ENCODE measurements at regions not wholly inside any gene's neighbourhood (a gene's known extent, or its start where the extent isn't known, plus 50 kb on each side); places are given as distances from the start of the nearest gene placed in this dataset.
"Not testable (repeated sequence)": the region's sequence is repeated elsewhere in the genome, so short reads cannot be mapped to it uniquely, and the experiment has no call there.

DNA sequence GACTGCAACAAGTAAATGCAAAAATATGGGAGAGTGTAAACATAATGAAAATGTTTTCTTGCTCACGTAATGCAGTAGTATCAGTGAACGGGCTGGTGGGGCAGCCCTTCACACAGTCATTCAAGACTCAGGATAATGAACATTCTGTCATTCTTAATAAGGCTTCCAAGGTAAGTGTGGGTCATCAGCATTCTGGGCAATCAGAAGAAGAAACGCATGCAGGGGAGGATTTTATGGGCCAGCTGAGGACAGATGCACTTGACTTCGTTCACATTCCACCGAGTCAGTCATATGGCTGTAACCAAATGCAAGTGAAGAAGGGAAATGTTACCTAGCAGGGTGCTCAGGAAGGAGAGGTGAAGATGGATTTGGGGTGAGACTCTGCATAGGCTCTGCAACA, 68.0 kb upstream of the MAP9 start:
- DNase-seq (ENCODE audit: low spot score) = no peak

DNA sequence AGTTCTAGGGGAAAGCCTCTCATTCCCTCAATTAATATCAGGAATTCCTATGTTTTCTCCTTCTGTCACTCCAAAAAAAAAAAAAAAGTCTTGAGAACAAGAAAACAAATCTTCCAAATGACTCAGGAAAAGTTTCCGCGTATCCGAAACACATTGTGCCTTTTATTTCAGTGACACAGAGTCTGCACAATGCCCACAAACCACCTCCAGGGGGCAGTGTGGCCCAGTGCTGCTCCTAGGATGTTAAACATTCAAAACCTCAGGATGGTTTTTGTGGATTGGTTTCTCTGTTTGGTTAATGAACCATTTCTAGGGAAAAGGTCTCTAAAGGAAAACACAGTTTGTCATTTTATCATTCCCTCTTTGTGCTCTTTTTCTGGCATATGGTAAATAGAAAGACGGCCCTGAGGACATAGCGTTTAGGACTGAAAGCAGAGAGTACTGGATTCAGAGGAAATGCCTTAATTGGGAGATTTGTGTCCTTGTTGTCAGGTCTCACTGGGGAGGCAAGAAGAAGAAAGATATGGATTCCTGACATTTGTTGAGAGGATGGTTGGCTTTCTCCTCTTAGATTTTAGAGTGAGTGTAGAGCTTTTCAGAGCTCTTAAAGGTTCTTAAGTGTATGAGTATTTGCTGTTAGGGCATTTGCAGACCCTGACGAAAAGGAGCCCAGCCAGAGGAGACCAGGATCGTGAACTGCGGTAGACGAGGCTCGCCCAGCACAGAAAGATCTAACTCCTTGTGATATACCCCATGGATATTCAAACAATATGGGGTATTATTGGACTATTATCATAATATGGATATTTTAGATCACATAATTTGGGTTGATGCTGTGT, 65.7 kb upstream of the MAP9 start:
- peak; percentile 79 for DNase-seq (ENCODE audit: low spot score)

DNA sequence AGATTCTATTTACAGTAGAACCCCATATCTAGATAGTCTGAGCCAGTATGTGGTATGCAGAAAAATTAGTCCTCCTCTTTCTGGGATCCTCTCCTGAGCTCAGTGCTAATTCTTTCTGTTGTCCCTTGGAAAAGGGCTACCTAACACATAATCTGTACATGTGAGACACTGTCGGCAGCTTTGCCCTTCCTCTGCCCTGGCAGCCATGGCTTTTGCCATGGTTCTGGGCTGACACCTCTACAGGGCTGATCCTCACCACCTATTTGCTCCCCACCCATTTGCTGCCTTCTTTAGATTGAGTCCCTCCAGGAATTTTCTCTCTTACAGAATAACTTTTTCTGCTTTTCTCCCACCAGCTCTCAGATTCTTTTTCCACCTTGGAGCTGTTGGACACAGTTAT, 64.7 kb upstream of the MAP9 start:
- DNase-seq (ENCODE audit: low spot score) = no peak

DNA sequence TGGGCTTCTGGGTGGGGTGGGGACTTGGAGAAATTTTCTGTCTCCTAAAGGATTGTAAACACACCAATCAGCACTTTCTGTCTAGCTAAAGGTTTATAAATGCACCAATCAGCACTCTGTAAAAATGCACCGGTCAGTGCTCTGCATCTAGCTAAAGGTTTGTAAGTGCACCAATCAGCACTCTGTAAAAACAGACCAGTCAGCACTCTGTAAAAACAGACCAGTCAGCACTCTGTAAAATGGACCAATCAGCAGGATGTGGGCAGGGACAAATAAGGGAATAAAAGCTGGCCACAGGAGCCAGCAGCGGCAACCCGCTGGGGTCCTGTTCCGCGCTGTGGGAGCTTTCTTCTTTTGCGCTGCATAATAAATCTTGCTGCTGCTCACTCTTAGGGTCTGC, 63.0 kb upstream of the MAP9 start:
- not testable (repeated sequence) for DNase-seq (ENCODE audit: low spot score)

DNA sequence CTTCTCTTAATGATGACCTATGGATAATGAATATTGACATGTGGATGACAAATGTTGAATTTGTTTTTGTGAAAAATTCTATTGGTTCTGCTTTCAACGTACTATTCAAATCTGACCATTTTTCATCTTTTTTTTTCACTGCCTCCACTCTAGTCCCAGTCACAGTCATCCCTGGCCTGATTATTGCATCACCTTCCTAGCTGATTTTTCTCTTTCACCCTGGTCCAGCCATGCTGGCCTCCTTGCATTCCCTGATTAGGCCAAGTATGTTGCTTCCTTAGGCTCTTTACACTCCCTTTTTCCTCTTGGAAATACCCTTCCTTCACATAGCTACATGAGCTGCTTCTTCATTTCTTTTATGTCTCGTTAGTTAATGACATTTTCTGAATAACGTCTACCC, 58.1 kb upstream of the MAP9 start:
- DNase-seq (ENCODE audit: low spot score) = no peak

DNA sequence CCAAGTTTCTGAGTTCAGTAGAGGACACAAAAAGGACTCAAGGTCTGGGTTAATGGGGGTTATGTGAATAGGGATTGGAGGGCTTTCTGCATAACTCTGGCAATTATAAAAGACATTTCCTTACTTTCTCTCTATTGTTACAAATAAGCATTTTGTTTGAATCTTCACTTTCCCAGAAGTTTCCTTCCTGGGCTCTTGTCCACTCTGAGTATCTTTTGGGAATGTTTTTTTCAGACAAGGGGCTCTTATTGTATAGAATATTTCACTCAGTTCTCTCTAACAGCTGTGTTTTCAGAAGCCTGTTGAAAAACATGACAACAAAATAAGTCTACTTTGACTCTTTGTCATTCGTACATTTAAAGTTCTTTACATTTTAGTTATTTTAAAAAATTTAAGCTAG, 57.6 kb upstream of the MAP9 start:
- DNase-seq (ENCODE audit: low spot score) = no peak

DNA sequence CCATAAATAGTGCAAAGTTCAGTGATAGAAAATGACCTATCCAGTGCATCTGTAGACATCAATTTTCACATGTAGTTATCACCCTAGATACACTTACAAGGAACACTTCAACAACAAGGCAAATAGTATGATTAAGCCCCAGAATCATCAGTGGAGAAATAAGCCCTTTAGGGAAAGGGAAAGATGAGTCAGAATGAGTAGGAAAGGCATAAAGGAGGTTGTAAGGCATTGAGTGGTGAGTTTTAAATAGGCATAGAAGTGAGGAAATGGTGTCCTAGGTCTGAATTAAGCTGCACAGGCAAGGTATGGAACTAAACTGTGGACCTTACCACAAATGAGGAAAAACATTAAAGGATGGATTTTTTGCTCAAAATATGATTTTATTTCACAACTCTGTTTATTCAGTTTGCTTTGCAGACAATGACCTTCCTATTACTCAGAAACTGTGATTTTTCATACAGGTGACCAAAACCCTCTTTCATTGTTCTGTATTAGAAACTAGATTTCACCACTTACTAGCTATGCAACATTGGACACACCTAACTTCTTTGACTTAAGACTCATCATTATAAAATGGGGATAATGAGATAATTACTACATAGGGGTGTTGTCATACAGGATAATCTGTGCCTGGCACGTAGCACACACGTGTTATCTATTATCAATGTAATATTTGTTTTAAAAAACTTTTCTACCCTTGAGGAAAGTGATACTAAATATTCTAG, 57.0 kb upstream of the MAP9 start:
- DNase-seq (ENCODE audit: low spot score) = no peak

DNA sequence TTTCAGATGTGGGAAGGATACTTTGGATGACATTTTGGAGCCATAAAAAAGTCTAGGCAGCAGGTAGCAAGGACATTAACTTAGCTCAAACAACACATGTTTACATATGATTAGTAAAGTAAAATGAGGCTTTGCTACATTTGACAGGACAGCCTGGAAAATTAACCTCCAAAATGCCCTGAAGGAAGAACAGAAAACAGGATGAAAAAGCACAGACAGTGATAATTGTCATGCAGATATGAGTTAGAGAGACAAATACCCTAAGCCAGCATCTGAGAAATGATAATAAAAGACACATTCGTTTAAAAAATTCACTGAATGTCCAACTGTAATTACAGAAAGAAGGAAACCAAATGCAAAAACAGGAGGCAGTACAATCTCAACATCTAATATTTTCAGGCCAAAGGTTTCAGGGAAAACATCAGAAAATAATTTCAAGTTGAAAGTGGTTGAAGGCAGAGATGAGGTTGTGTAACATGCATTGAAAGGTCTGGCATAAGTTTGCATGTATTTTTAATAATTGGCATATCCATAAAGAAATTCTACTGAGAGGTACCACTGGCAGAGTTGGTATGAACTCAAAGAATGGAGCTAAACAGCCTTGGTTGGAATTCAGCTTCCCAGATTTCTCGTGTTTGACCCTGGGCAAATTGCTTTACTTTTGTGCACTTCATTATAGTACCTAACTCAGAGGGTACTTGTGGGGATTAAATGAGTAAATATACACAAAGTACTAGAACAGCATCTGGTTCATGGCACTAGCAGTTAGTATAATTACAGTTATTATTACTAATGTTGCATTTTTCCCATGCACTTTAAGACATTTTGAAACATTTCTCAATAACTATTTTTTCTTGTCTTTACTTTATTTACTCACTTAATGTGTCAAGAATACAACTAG, 54.4 kb upstream of the MAP9 start:
- DNase-seq (ENCODE audit: low spot score) = no peak

DNA sequence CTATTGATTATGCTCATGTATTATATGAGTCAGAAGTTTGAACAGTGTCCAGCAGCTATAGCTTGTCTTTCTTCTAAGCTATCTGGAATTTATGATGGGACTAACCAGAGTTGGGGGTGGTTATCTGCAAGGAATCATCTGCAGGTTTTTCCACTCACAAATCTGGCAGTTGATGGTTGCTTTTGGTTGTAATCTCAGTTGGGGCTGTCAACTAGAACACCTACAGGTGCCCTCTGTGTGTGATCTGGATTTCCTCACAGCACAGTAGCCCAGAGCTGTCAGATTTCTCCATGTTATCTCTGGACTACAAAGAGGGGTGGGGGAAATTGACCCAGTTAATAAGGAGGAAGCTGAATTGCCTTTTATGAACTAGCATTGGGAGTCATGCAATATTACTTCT, 51.4 kb upstream of the MAP9 start:
- DNase-seq (ENCODE audit: low spot score) = no peak

DNA sequence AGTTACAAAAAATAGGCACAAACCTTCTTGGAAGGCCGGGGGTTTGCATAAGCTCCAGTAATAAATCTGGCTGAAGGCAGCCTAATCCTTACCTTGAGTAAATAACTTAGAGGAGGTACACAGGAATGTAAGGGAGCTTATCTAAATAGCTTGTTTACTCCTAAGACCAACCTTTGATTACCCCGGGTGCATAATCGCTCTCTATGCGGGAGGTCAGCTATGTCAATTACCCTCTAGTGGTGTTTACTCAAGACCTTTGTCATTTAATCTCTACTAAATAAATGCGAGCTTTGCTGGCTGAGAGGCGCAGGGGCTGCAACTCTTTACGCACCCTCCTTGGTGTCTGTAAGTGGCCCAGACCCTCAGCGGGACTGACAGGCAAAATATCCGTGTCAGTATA, 50.2 kb upstream of the MAP9 start:
- no peak for DNase-seq (ENCODE audit: low spot score)
